Activated T-cell treated with anti-CD3 and anti-CD28 coated beads, Interleukin-2, amount 50 U/mL, for 72 hours (primary cell): ENCODE measurements at regions not wholly inside any gene's neighbourhood (a gene's known extent, or its start where the extent isn't known, plus 50 kb on each side); places are given as distances from the start of the nearest gene placed in this dataset.
"Not testable (repeated sequence)": the region's sequence is repeated elsewhere in the genome, so short reads cannot be mapped to it uniquely, and the experiment has no call there.

ENCODE experiments used
- ATAC-seq, 2 donors: fragments of 150-1000 bp; cut with Tn5 transposase; replicated peaks in 1 of 2; 2 replicates each; pipeline ENCODE4 v1.10.0; 2021; ENCODE audit warnings: moderate library complexity in 2 of 2, mild to moderate bottlenecking in 1 of 2
- DNase-seq, 2 donors: peaks; one replicate each; pipeline ENCODE4 v3.0.0; 2021 to 2022; ENCODE audit warnings: mixed read lengths in 1 of 2
- H3K27ac Mint-ChIP-seq: one replicate; pipeline ENCODE4 v1.8.0; 2022; ENCODE audit warnings: mild to moderate bottlenecking, moderate library complexity, mixed read lengths
- H3K27me3 Mint-ChIP-seq: one replicate; pipeline ENCODE4 v1.8.0; 2022; ENCODE audit warnings: low read depth, mixed read lengths
- H3K36me3 Mint-ChIP-seq, 2 donors: one replicate each; pipeline ENCODE4 v1.8.0; 2022; ENCODE audit warnings: mixed read lengths in 2 of 2, mild to moderate bottlenecking in 1 of 2; ENCODE audit not compliant: insufficient read depth in 2 of 2
- H3K4me1 Mint-ChIP-seq: one replicate; pipeline ENCODE4 v1.8.0; 2022; ENCODE audit warnings: low read depth, mixed read lengths
- H3K4me3 Mint-ChIP-seq, 2 donors: one replicate each; pipeline ENCODE4 v1.8.0; 2022; ENCODE audit warnings: mild to moderate bottlenecking in 2 of 2, mixed read lengths in 2 of 2, moderate library complexity in 2 of 2
- H3K9me3 Mint-ChIP-seq, 2 donors: one replicate each; pipeline ENCODE4 v1.8.0; 2022; ENCODE audit warnings: mixed read lengths in 2 of 2

- ATAC-seq (no peak), DNase-seq (no peak)
- Mint-ChIP-seq H3K9me3 (peaks cover 3 to 7% of the 10 kb centered on the region in 2 donors), H3K36me3 (peaks cover 2% of the 10 kb centered on the region in 2 donors), H3K4me3 (no peak overlapping the region), H3K27me3 (no peaks in the 10 kb centered on the region), H3K27ac (no peak overlapping the region), H3K4me1 (no peaks in the 10 kb centered on the region)
These were observed 1275.2 kb upstream of the CNTN5 start for GRCh38 chr11:97745515-97746050.

GRCh38 chr11:97746818-97747217 lies 1273.9 kb upstream of the CNTN5 start:
- H3K9me3 Mint-ChIP-seq = peaks cover 3 to 7% of the 10 kb centered on the region in 2 donors
- peaks cover 2% of the 10 kb centered on the region in 2 donors for H3K36me3 Mint-ChIP-seq
- ATAC-seq = no peak
- no peak for DNase-seq
- no peak overlapping the region for H3K27ac Mint-ChIP-seq
- H3K27me3 Mint-ChIP-seq = no peaks in the 10 kb centered on the region
- H3K4me1 Mint-ChIP-seq = no peaks in the 10 kb centered on the region
- no peak overlapping the region for H3K4me3 Mint-ChIP-seq

GRCh38 chr11:97751405-97751804 lies 1269.3 kb upstream of the CNTN5 start:
- H3K9me3 Mint-ChIP-seq = peaks cover 0 to 2% of the 10 kb centered on the region in 2 donors
- H3K4me3 Mint-ChIP-seq = no peak overlapping the region
- no peaks in the 10 kb centered on the region for H3K36me3 Mint-ChIP-seq
- ATAC-seq (no peak), DNase-seq (no peak)
- no peaks in the 10 kb centered on the region for H3K4me1 Mint-ChIP-seq
- no peaks in the 10 kb centered on the region for H3K27me3 Mint-ChIP-seq
- H3K27ac Mint-ChIP-seq = no peak overlapping the region

- no peak for DNase-seq
- H3K4me3 Mint-ChIP-seq = no peak overlapping the region
- no peaks in the 10 kb centered on the region for H3K27me3 Mint-ChIP-seq
- peaks cover 4% of the 10 kb centered on the region in 2 donors for H3K9me3 Mint-ChIP-seq
- H3K4me1 Mint-ChIP-seq = no peaks in the 10 kb centered on the region
- no peak for ATAC-seq
- no peak overlapping the region for H3K27ac Mint-ChIP-seq
- H3K36me3 Mint-ChIP-seq = no peaks in the 10 kb centered on the region
These were observed 1268.8 kb upstream of the CNTN5 start for GRCh38 chr11:97751952-97752351.

- Mint-ChIP-seq H3K36me3 (no peaks in the 10 kb centered on the region), H3K4me3 (no peak overlapping the region), H3K27me3 (no peaks in the 10 kb centered on the region), H3K9me3 (peaks cover 4 to 6% of the 10 kb centered on the region in 2 donors), H3K27ac (no peak overlapping the region), H3K4me1 (no peaks in the 10 kb centered on the region)
- ATAC-seq (no peak), DNase-seq (no peak)
These were observed 1265.8 kb upstream of the CNTN5 start for GRCh38 chr11:97754976-97755375.

- Mint-ChIP-seq H3K4me3 (no peak overlapping the region), H3K36me3 (no peaks in the 10 kb centered on the region), H3K27me3 (no peaks in the 10 kb centered on the region), H3K9me3 (peaks cover 4 to 8% of the 10 kb centered on the region in 2 donors), H3K4me1 (no peaks in the 10 kb centered on the region), H3K27ac (no peak overlapping the region)
- ATAC-seq = no peak
- no peak for DNase-seq
These were observed 1264.0 kb upstream of the CNTN5 start for GRCh38 chr11:97756571-97757335.

- no peaks in the 10 kb centered on the region for H3K27me3 Mint-ChIP-seq
- H3K36me3 Mint-ChIP-seq = no peaks in the 10 kb centered on the region
- H3K4me1 Mint-ChIP-seq = no peaks in the 10 kb centered on the region
- H3K9me3 Mint-ChIP-seq = peaks cover 4 to 8% of the 10 kb centered on the region in 2 donors
- ATAC-seq (no peak), DNase-seq (no peak)
- H3K27ac Mint-ChIP-seq = no peak overlapping the region
- H3K4me3 Mint-ChIP-seq = no peak overlapping the region
These were observed 1259.6 kb upstream of the CNTN5 start for GRCh38 chr11:97761175-97761574.

GRCh38 chr11:97764193-97764592 lies 1256.6 kb upstream of the CNTN5 start:
- Mint-ChIP-seq H3K27ac (no peak overlapping the region), H3K27me3 (no peaks in the 10 kb centered on the region), H3K4me1 (no peaks in the 10 kb centered on the region), H3K36me3 (no peaks in the 10 kb centered on the region), H3K9me3 (peaks cover 0 to 3% of the 10 kb centered on the region in 2 donors), H3K4me3 (no peak overlapping the region)
- DNase-seq (no peak), ATAC-seq (no peak)

GRCh38 chr11:97764605-97765004 lies 1256.1 kb upstream of the CNTN5 start:
- Mint-ChIP-seq H3K9me3 (peaks cover 0 to 3% of the 10 kb centered on the region in 2 donors), H3K4me3 (no peak overlapping the region), H3K36me3 (no peaks in the 10 kb centered on the region), H3K27ac (no peak overlapping the region), H3K27me3 (no peaks in the 10 kb centered on the region), H3K4me1 (no peaks in the 10 kb centered on the region)
- no peak for DNase-seq
- ATAC-seq = no peak

- ATAC-seq (no peak), DNase-seq (no peak)
- Mint-ChIP-seq H3K36me3 (no peaks in the 10 kb centered on the region), H3K4me3 (no peak overlapping the region), H3K27ac (no peak overlapping the region), H3K4me1 (no peaks in the 10 kb centered on the region), H3K27me3 (no peaks in the 10 kb centered on the region), H3K9me3 (peaks cover 0 to 4% of the 10 kb centered on the region in 2 donors)
These were observed 1250.2 kb upstream of the CNTN5 start for GRCh38 chr11:97770570-97770969.

GRCh38 chr11:97772705-97773104 lies 1248.0 kb upstream of the CNTN5 start:
- no peaks in the 10 kb centered on the region for H3K4me1 Mint-ChIP-seq
- DNase-seq (no peak), ATAC-seq (no peak)
- peaks cover 4 to 5% of the 10 kb centered on the region in 2 donors for H3K9me3 Mint-ChIP-seq
- H3K27me3 Mint-ChIP-seq = no peaks in the 10 kb centered on the region
- no peak overlapping the region for H3K27ac Mint-ChIP-seq
- no peaks in the 10 kb centered on the region for H3K36me3 Mint-ChIP-seq
- no peak overlapping the region for H3K4me3 Mint-ChIP-seq

GRCh38 chr11:97784388-97784787 lies 1236.4 kb upstream of the CNTN5 start:
- not testable (repeated sequence) for H3K4me3 Mint-ChIP-seq, ATAC-seq, H3K4me1 Mint-ChIP-seq, H3K27ac Mint-ChIP-seq, H3K36me3 Mint-ChIP-seq, H3K27me3 Mint-ChIP-seq, DNase-seq
- peaks cover 22 to 28% of the 10 kb centered on the region in 2 donors for H3K9me3 Mint-ChIP-seq

- no peaks in the 10 kb centered on the region for H3K4me1 Mint-ChIP-seq
- peaks cover 3 to 9% of the 10 kb centered on the region in 2 donors for H3K36me3 Mint-ChIP-seq
- peaks cover 21 to 24% of the 10 kb centered on the region in 2 donors for H3K9me3 Mint-ChIP-seq
- H3K4me3 Mint-ChIP-seq = no peak overlapping the region
- no peak overlapping the region for H3K27ac Mint-ChIP-seq
- DNase-seq (no peak), ATAC-seq (no peak)
- no peaks in the 10 kb centered on the region for H3K27me3 Mint-ChIP-seq
These were observed 1233.8 kb upstream of the CNTN5 start for GRCh38 chr11:97786961-97787360.

GRCh38 chr11:97794876-97795275 lies 1225.9 kb upstream of the CNTN5 start:
- Mint-ChIP-seq H3K9me3 (peaks cover 4% of the 10 kb centered on the region in 2 donors), H3K27ac (no peak overlapping the region), H3K36me3 (no peaks in the 10 kb centered on the region), H3K4me1 (no peaks in the 10 kb centered on the region), H3K4me3 (no peak overlapping the region), H3K27me3 (no peaks in the 10 kb centered on the region)
- ATAC-seq (no peak), DNase-seq (no peak)
